NCI-H345 treated with DMSO at 0.1 percent for 48 hours (cell line): ENCODE measurements at regions not wholly inside any gene's neighbourhood (a gene's known extent, or its start where the extent isn't known, plus 50 kb on each side); places are given as distances from the start of the nearest gene placed in this dataset.

Experiments used
- DNase-seq: peaks from one replicate; lab custom pipeline; 2025; ENCODE audit not compliant: unreplicated experiment; lab: John Stamatoyannopoulos, UW

- no peak for DNase-seq
Measured at GRCh38 chr6:120129228-120129627, 779.7 kb upstream of the MAN1A1 start.

DNA sequence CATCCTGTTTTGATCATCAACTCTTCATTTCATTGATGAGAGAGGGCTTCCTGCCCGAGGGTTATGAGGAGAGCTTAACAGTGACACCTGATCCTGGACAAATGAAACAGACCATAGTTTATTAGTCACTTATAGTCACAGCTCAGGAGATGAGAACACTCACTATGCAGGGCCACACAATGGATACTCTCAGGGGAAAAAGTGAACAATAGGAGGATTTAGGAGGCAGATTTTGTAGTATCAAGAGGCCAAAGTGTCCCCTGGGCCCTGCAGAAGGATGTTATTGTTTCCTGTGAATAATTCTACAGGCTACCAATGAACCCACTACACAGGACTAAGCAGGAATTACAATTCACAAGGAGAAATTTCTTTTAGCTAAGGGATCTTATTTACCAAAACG, 772.8 kb upstream of the MAN1A1 start:
- no peak for DNase-seq

GRCh38 chr6:120116343-120116742, 766.8 kb upstream of the MAN1A1 start:
- no peak for DNase-seq

DNA sequence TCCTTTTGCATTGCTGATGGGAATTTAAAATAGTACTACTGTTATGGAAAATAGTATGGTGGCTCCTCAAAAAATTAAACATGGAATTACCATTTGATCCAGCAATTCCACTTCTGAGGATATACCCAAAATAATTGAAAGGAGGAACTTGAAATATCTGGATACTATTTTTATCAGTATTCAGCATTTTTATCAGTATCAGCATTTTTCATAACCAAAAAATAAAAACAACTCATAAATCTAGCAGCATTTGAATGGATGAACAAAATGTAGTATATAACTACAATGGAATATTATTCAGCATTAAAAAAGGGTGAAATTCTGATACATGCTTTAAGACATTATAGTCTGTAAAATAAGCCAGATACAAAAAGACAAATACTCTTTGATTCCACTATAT, 763.4 kb upstream of the MAN1A1 start:
- DNase-seq = no peak

DNA sequence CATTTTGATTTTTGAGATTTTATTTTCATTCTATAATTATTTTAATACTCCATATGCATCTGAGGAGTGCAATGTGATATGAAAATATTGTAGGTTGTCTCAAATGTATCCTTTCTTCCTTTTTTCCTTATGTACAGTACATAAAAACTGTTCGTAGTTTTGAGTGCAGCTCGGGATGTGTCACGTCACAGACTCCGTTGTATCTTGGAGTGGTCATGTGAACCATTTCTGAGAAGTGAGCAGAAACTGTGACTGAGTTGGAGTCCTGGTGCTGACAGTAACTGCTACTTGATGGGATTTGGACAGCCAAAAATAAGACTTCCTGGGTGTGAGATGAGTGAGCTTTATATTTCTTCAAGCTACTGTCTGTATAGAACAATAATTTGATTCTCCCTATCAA, 761.4 kb upstream of the MAN1A1 start:
- DNase-seq = no peak

GRCh38 chr6:120108061-120108795, 758.7 kb upstream of the MAN1A1 start:
- no peak for DNase-seq

GRCh38 chr6:120103618-120104017, 754.1 kb upstream of the MAN1A1 start:
- DNase-seq = no peak

GRCh38 chr6:120096696-120097260, 747.2 kb upstream of the MAN1A1 start:
- DNase-seq = no peak

GRCh38 chr6:120083186-120083585, 733.6 kb upstream of the MAN1A1 start:
- DNase-seq = no peak

DNA sequence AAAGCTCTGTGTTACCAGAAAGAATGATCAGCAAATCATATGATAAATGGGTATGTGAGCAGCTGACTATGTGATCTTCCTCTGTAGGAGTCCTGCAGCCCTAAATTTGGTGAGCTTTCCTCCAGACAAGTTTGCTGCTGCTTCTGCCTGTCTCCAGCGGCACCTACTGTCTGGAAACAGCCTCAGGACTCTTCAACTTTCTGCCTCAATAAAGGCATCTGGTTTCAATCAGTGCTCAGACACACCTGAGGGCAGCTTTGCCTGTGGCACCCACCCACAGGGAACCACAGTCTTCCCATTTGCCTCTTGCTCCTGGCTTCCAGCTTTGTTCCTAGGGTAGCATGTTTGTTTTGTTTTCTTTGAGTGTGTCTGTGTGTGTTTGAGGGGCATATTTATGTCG, 727.9 kb upstream of the MAN1A1 start:
- no peak for DNase-seq

- no peak for DNase-seq
Measured at GRCh38 chr6:120058410-120058809, 708.8 kb upstream of the MAN1A1 start.

GRCh38 chr6:120056085-120056484, 706.5 kb upstream of the MAN1A1 start:
- DNase-seq = no peak

DNA sequence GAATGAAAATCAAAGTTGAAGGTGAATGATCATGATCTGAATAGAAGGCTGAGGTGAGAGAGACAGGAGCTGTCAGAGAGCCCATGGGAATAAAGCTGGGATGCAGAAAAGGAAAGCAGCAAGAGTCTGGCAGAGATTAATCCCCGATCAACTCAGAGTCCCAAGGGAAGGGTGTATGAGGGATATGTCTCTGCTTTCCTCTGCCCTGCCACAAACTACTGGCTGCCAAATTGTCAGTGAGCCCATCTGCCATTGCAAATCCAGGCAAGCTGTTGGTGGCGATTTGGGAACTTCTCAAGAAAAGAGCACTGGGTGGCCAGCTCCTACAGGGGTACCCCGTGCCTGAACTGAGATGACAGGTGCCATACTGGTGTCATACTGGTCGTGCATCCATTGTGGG, 705.5 kb upstream of the MAN1A1 start:
- DNase-seq = no peak

- DNase-seq = no peak
Measured at GRCh38 chr6:120039664-120040063, 690.1 kb upstream of the MAN1A1 start.

DNA sequence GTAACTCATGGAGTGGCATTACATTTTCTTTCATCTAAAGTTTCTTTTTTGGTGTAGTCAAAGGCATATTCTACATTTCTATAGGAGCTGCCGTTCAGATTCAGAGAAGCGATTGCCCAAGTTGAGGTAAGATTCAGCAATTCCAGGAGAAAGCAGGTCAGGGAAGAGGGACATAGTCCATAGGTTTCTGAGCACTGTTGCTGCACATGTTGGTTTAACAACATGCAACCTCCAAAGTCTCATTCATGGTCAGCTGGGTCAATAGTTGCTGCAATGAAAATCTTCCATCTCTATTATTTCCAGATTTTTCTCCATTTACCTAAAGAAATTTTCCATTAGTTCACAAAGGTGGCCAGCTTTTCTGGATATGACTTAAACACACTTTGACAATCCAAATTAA, 682.3 kb upstream of the MAN1A1 start:
- DNase-seq = no peak

GRCh38 chr6:120026791-120027190, 677.2 kb upstream of the MAN1A1 start:
- DNase-seq = no peak

DNA sequence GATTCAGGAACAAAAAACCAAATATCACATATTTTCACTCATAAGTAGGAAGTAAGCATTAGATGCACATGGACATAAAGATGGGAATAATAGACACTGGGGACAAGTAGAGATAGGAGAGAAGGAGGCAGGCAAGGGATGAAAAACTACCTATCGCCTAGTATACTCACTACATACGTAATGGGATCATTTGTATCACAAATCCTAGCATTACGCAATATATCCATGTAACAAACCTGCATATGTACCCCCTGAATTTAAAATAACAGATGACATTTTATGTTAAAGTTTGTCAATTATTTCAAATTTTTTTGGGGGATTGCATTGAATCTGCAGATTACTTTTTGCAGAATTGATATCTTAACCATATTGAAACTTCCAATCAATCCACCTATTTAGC, 660.5 kb upstream of the MAN1A1 start:
- no peak for DNase-seq

- no peak for DNase-seq
Measured at GRCh38 chr6:120005292-120005976, 655.9 kb upstream of the MAN1A1 start.

DNA sequence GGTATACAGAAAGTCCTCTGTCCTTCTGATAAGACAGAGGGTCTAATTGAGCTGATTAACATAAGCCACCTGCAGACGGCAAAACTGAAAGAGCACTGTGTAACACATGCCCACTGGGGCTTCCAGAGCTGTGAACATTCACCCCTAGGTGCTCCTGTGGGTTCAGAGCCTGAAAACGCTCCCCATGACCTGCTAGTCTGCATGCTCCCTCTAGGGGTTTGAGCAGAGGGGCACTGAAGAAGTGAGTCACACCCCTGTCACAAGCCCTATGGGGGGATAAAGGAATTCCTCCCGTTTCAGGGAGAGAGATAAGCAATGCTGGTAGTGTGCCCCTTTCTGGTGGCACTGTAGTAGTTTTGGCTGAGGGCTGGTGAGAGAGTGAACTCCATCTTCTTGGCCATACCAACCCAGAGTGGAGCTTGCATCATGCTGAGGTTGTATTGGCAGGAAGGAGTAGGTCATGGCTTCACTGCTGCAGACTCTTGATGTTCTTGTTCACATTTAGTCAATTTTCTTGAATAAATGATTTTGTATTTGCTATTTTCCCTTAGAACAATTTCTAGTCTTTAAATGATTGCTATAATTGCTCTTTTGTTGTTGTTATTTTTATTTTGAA, 637.5 kb upstream of the MAN1A1 start:
- DNase-seq = no peak

- DNase-seq = no peak
Measured at GRCh38 chr6:119985952-119986736, 636.6 kb upstream of the MAN1A1 start.

DNA sequence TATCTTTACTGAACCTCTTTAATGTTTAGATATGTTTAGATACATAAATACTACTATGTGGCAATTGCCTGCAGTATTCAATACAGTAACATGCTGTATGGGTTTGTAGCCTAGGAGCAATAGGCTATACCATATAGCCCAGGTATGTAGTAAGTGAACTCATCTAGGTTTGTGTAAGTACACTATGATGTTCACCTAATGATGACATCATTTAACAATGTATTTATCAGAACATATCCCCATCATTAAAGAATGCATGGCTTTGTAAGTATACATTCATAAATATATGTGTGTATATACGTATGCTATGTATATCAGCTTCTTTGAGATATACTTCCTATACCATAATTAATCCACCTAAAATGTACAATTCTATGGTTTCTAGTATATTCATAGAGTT, 631.2 kb upstream of the MAN1A1 start:
- DNase-seq = no peak
